ENCODE measurements at regions not wholly inside any gene's neighbourhood (a gene's known extent, or its start where the extent isn't known, plus 50 kb on each side); places are given as distances from the start of the nearest gene placed in this dataset.

- TF ChIP-seq, protein P1, sequence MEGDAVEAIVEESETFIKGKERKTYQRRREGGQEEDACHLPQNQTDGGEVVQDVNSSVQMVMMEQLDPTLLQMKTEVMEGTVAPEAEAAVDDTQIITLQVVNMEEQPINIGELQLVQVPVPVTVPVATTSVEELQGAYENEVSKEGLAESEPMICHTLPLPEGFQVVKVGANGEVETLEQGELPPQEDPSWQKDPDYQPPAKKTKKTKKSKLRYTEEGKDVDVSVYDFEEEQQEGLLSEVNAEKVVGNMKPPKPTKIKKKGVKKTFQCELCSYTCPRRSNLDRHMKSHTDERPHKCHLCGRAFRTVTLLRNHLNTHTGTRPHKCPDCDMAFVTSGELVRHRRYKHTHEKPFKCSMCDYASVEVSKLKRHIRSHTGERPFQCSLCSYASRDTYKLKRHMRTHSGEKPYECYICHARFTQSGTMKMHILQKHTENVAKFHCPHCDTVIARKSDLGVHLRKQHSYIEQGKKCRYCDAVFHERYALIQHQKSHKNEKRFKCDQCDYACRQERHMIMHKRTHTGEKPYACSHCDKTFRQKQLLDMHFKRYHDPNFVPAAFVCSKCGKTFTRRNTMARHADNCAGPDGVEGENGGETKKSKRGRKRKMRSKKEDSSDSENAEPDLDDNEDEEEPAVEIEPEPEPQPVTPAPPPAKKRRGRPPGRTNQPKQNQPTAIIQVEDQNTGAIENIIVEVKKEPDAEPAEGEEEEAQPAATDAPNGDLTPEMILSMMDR (IDR thresholded peaks at IDR 0.05) = no peak
- TF ChIP-seq POLR2A (IDR thresholded peaks at IDR 0.05) (no peak), EP300 (IDR thresholded peaks at IDR 0.05) (no peak), POLR2AphosphoS5 (IDR thresholded peaks at IDR 0.05) (no peak)
- H3K4me3 ChIP-seq = no peak overlapping the region
- H3K4me1 ChIP-seq = peaks cover 0 to 11% (median 0%) of the 10 kb centered on the region in 3 donors
- no peaks in the 10 kb centered on the region for H3K27me3 ChIP-seq
- no peak for ATAC-seq
- H3K9me3 ChIP-seq = no peaks in the 10 kb centered on the region
- 86 to 87% methylated on average over 1 of the region's 1 CpG for WGBS, 2 donors (ENCODE audit: low coverage in 1 of 2)
- H3K27ac ChIP-seq = no peak overlapping the region
- H3K36me3 ChIP-seq = no peaks in the 10 kb centered on the region
These were observed 261.8 kb upstream of the POU3F2 start for GRCh38 chr6:98572579-98572978.

DNA sequence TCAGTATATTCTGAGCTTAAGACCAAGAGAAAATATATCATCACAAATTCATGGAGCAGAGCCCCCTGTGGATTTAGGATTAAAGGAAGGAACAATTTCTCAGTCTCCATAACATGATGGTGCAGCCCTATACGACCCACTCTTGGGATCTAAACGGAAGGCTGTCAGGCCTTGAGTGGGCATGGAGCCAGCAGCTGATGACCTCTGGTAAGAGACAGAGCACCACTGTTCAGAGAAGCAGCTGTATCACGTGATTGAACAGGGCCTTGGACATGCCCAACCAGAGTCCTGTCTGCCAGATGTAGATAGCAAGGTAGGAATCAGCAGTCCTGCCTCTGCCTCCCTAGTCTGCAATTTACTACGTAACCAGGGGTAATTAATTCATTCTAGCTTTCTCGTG lies 259.4 kb upstream of the POU3F2 start:
- Histone ChIP-seq H3K27ac (no peak overlapping the region), H3K9me3 (no peaks in the 10 kb centered on the region), H3K36me3 (no peaks in the 10 kb centered on the region), H3K4me3 (no peak overlapping the region), H3K4me1 (peaks cover 0 to 11% (median 0%) of the 10 kb centered on the region in 3 donors), H3K27me3 (no peaks in the 10 kb centered on the region)
- no peak for ATAC-seq
- TF ChIP-seq EP300 (IDR thresholded peaks at IDR 0.05) (no peak), POLR2AphosphoS5 (IDR thresholded peaks at IDR 0.05) (no peak), POLR2A (IDR thresholded peaks at IDR 0.05) (no peak)
- TF ChIP-seq, protein P1 (IDR thresholded peaks at IDR 0.05) = no peak
- WGBS, 2 donors (ENCODE audit: low coverage in 1 of 2) = 26 to 42% methylated on average over 3 to 5 of the region's 5 CpGs

DNA sequence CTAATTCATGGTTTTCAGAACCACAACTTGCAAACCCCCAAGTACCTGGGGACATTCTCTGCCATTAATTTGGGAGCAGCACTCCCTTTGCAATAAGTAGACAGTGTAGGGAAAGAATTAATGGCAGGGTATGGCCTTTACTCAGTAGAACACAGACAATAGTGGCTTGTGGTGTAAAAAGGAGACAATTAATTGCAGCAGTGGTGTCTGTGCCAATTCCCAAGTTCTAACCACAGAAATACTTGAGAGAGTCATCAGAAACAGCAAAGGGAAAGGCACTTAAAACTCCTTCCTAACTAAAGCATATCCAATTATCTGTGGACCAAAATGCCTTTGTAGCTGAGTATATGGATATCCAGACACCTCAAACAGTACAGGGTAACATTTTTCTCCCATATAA lies 257.6 kb upstream of the POU3F2 start:
- H3K36me3 ChIP-seq = no peaks in the 10 kb centered on the region
- TF ChIP-seq POLR2AphosphoS5 (IDR thresholded peaks at IDR 0.05) = no peak
- no peak for TF ChIP-seq POLR2A (IDR thresholded peaks at IDR 0.05)
- TF ChIP-seq EP300 (IDR thresholded peaks at IDR 0.05) = no peak
- TF ChIP-seq, protein P1 (IDR thresholded peaks at IDR 0.05) = no peak
- no peak overlapping the region for H3K27ac ChIP-seq
- H3K9me3 ChIP-seq = no peaks in the 10 kb centered on the region
- no peak overlapping the region for H3K4me3 ChIP-seq
- no peaks in the 10 kb centered on the region for H3K27me3 ChIP-seq
- H3K4me1 ChIP-seq = peaks cover 0 to 11% (median 0%) of the 10 kb centered on the region in 3 donors
- ATAC-seq = no peak

DNA sequence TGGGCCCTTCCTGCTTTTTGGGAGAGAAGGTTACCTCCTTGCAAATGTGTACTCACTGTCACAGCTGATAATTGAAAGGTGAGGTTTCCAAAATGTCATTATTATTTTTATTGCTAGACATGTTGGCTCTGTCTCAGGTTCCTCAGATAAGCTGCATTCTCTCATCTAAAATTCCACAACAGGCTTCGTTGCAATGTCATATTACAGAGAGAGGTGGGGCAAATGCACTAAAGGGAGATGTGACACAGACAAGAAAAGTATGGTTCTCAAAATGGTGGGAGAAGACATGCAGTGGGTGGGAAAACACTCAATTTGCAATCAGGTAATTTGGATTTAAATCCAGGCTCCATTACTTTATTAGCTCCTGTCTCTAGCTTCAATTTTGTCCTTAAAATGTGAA lies 256.4 kb upstream of the POU3F2 start:
- TF ChIP-seq EP300 (IDR thresholded peaks at IDR 0.05) = no peak
- no peak for TF ChIP-seq POLR2AphosphoS5 (IDR thresholded peaks at IDR 0.05)
- TF ChIP-seq POLR2A (IDR thresholded peaks at IDR 0.05) = no peak
- TF ChIP-seq, protein P1 (IDR thresholded peaks at IDR 0.05) = no peak
- H3K27ac ChIP-seq = no peak overlapping the region
- ATAC-seq = no peak
- peaks cover 0 to 11% (median 0%) of the 10 kb centered on the region in 3 donors for H3K4me1 ChIP-seq
- WGBS, 2 donors (ENCODE audit: low coverage in 1 of 2) = 36% methylated on average over 1 of the region's 1 CpG; no CpG with 5 or more reads in 1 of the 2 donors
- H3K36me3 ChIP-seq = no peaks in the 10 kb centered on the region
- no peaks in the 10 kb centered on the region for H3K9me3 ChIP-seq
- H3K4me3 ChIP-seq = no peak overlapping the region
- no peaks in the 10 kb centered on the region for H3K27me3 ChIP-seq

DNA sequence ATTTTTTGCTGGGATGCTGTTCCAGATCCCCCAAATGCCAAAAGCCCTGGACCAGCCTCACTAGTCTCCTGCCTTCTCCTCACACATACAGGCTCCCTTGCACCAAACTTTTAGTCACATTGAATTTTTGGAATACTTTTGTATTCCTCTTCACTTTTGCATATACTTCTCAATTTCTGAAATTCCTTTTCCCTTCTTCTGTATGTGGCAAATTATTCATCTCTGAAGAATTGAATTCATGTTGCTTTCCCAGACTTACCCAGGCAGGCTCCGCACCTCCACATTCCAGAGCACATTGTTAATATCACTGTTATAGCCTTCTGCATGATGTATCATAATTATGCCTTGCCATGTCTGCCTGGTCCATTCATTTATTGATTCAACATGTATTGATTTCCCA lies 255.3 kb upstream of the POU3F2 start:
- Histone ChIP-seq H3K4me3 (no peak overlapping the region), H3K36me3 (no peaks in the 10 kb centered on the region), H3K27ac (no peak overlapping the region), H3K4me1 (peaks cover 0 to 11% (median 0%) of the 10 kb centered on the region in 3 donors), H3K27me3 (no peaks in the 10 kb centered on the region), H3K9me3 (no peaks in the 10 kb centered on the region)
- ATAC-seq = no peak
- 100% methylated on average over 1 of the region's 1 CpG for WGBS, 2 donors (ENCODE audit: low coverage in 1 of 2)
- no peak for TF ChIP-seq EP300 (IDR thresholded peaks at IDR 0.05)
- no peak for TF ChIP-seq POLR2A (IDR thresholded peaks at IDR 0.05)
- TF ChIP-seq POLR2AphosphoS5 (IDR thresholded peaks at IDR 0.05) = no peak
- TF ChIP-seq, protein P1 (IDR thresholded peaks at IDR 0.05) = no peak

Measured in gastroesophageal sphincter (tissue), 4 donors.